HCT116 (cell line): ENCODE measurements at regions not wholly inside any gene's neighbourhood (a gene's known extent, or its start where the extent isn't known, plus 50 kb on each side); places are given as distances from the start of the nearest gene placed in this dataset.

Experiments
- ATAC-seq: fragments of 200-7000 bp; cut with Tn5 transposase; 2 replicates; pipeline ENCODE4 v1.9.1; 2020; ENCODE audit warnings: mild to moderate bottlenecking, moderate library complexity
- BruUV-seq: library from RNA; stranded (reverse); fragments of 400-500 nt; replicated peaks from 2 replicates; lab custom pipeline; 2021; lab: Mats Ljungman, UMichigan
- CTCF ChIA-PET: fragments of 300-600 bp; sonication (Branson Sonifier 250); formaldehyde crosslinking; loops from one replicate; lab custom pipeline; 2021; ENCODE audit warnings: antibody characterized with exemption; lab: Charles Lee
- POLR2A ChIA-PET: fragments of 300-600, 350-600 bp; sonication (Branson Sonifier 250); formaldehyde crosslinking; loops from one replicate; lab custom pipeline; 2021; ENCODE audit warnings: antibody characterized with exemption; lab: Charles Lee
- RAD21 ChIA-PET, 2 experiments: fragments of 300-600 bp; sonication (Branson Sonifier 250); formaldehyde crosslinking; loops; one replicate each; lab custom pipeline; 2023; ENCODE audit warnings: low total read pairs in 2 of 2; ENCODE audit not compliant: uncharacterized antibody in 2 of 2, unreplicated experiment in 2 of 2, low non-redundant PET in 1 of 2; lab: Charles Lee
- DNase-seq: peaks from one replicate; pipeline ENCODE4 v3.0.0-alpha.2; 2010; ENCODE audit warnings: low read depth, low spot score
- H2AFZ ChIP-seq: fragments of 200-600 bp; shearing (Covaris generic), sonication (generic); 2 replicates; pipeline ENCODE4 v1.6.1; 2017; ENCODE audit warnings: low read depth, mixed run types, mixed read lengths, antibody characterized with exemption, low read length; ENCODE audit not compliant: poor library complexity, severe bottlenecking
- H3K27ac ChIP-seq: 2 replicates; pipeline ENCODE4 v1.5.1; 2012; ENCODE audit warnings: low read depth, low read length
- H3K27me3 ChIP-seq: fragments of 200-600 bp; sonication (generic); 2 replicates; pipeline ENCODE4 v1.6.1; 2016; ENCODE audit warnings: mixed run types, low read length, mixed read lengths; ENCODE audit not compliant: insufficient read depth
- H3K36me3 ChIP-seq, 2 experiments: fragments of 200-500 bp in 1 of 2; fragments of 200-600 bp in 1 of 2; sonication (Bioruptor generic) in 1 of 2; sonication (generic) in 1 of 2; 2 replicates each; pipeline versions ENCODE4 v1.5.1 to v1.6.1; 2014 to 2016; ENCODE audit warnings: low read length in 2 of 2, inconsistent platforms in 1 of 2, mixed read lengths in 1 of 2, mixed run types in 1 of 2; ENCODE audit not compliant: insufficient read depth in 2 of 2, control insufficient read depth in 1 of 2
- H3K4me1 ChIP-seq, 2 experiments: fragments of 200-600 bp in 1 of 2; sonication (generic) in 1 of 2; 2 replicates each; pipeline versions ENCODE4 v1.5.1 to v1.6.1; 2012 to 2017; ENCODE audit warnings: low read length in 2 of 2, inconsistent platforms in 1 of 2, mild to moderate bottlenecking in 1 of 2, mixed read lengths in 1 of 2, mixed run types in 1 of 2, moderate library complexity in 1 of 2; ENCODE audit not compliant: insufficient read depth in 2 of 2, control insufficient read depth in 1 of 2
- H3K4me2 ChIP-seq: fragments of 200-600 bp; sonication (generic); 2 replicates; pipeline ENCODE4 v1.6.1; 2017; ENCODE audit warnings: mixed run types, low read length, mixed read lengths
- H3K4me3 ChIP-seq, 2 experiments: fragments of 200-600 bp in 1 of 2; sonication (generic) in 1 of 2; replicated peaks in 1 of 2; 2 replicates each; pipeline ENCODE4 v1.5.1; 2011 to 2016; ENCODE audit warnings: low read length in 2 of 2, control low read depth in 1 of 2, low read depth in 1 of 2, mild to moderate bottlenecking in 1 of 2, mixed read lengths in 1 of 2, mixed run types in 1 of 2
- H3K79me2 ChIP-seq: fragments of 200-600 bp; sonication (generic); 2 replicates; pipeline ENCODE4 v1.6.1; 2017; ENCODE audit warnings: mild to moderate bottlenecking, mixed run types, low read length, moderate library complexity, mixed read lengths; ENCODE audit not compliant: insufficient read depth
- H3K9ac ChIP-seq: fragments of 200-600 bp; sonication (generic); 2 replicates; pipeline ENCODE4 v1.6.1; 2016; ENCODE audit warnings: low read length, mixed read lengths
- H3K9me2 ChIP-seq: fragments of 200-600 bp; sonication (generic), shearing (Covaris generic); 2 replicates; pipeline ENCODE4 v1.6.1; 2017; ENCODE audit warnings: mixed run types, mild to moderate bottlenecking, moderate library complexity; ENCODE audit not compliant: insufficient read depth
- H3K9me3 ChIP-seq, 2 experiments: fragments of 200-500 bp in 1 of 2; fragments of 200-600 bp in 1 of 2; sonication (Bioruptor generic) in 1 of 2; sonication (generic) in 1 of 2; 2 replicates each; pipeline ENCODE4 v1.6.1; 2014 to 2017; ENCODE audit warnings: low read length in 2 of 2, mixed read lengths in 2 of 2, inconsistent platforms in 1 of 2, low read depth in 1 of 2, mild to moderate bottlenecking in 1 of 2, mixed run types in 1 of 2, moderate library complexity in 1 of 2; ENCODE audit not compliant: control insufficient read depth in 1 of 2, insufficient read depth in 1 of 2
- H4K20me1 ChIP-seq: fragments of 200-600 bp; sonication (generic), shearing (Covaris generic); 2 replicates; pipeline ENCODE4 v1.6.1; 2017; ENCODE audit warnings: mixed run types, mild to moderate bottlenecking, moderate library complexity; ENCODE audit not compliant: insufficient read depth
- EGR1 ChIP-seq: IDR thresholded peaks from 2 replicates; pipeline ENCODE4 v1.6.1; 2012; ENCODE audit warnings: low read depth
- FOSL1 ChIP-seq: IDR thresholded peaks from 2 replicates; pipeline ENCODE4 v1.6.1; 2012; ENCODE audit warnings: low read depth
- POLR2AphosphoS5 ChIP-seq: IDR thresholded peaks from 2 replicates; pipeline ENCODE4 v1.6.1; 2011; ENCODE audit warnings: mild to moderate bottlenecking, low read depth, low read length, moderate library complexity
- SIN3A ChIP-seq: IDR thresholded peaks from 2 replicates; pipeline ENCODE4 v1.6.1; 2012; ENCODE audit warnings: low read depth
- SRF ChIP-seq: IDR thresholded peaks from 2 replicates; pipeline ENCODE4 v1.6.1; 2012; ENCODE audit warnings: low read depth
- YY1 ChIP-seq: IDR thresholded peaks from 2 replicates; pipeline ENCODE4 v1.6.1; 2011; ENCODE audit warnings: low read length, low read depth, moderate library complexity, mild to moderate bottlenecking; ENCODE audit not compliant: insufficient replicate concordance; ENCODE audit errors: extremely low read depth
- ZFX ChIP-seq: fragments of 450-650 bp; IDR thresholded peaks from 2 replicates; pipeline ENCODE4 v1.6.1; 2017
- intact Hi-C: fragments of 100-400 bp; cut with micrococcal nuclease; formaldehyde crosslinking; loops from 2 replicates; pipeline ENCODE4 v1.10.0; 2022
- TF ChIP-seq, protein P1 (sequence below): IDR thresholded peaks from 2 replicates; pipeline ENCODE4 v1.6.1; 2012
- TF ChIP-seq, protein P2 (sequence below): IDR thresholded peaks from 2 replicates; pipeline ENCODE4 v1.6.1; 2011; ENCODE audit warnings: mild to moderate bottlenecking, low read length, moderate library complexity; ENCODE audit not compliant: insufficient replicate concordance; ENCODE audit errors: extremely low read depth

DNA sequence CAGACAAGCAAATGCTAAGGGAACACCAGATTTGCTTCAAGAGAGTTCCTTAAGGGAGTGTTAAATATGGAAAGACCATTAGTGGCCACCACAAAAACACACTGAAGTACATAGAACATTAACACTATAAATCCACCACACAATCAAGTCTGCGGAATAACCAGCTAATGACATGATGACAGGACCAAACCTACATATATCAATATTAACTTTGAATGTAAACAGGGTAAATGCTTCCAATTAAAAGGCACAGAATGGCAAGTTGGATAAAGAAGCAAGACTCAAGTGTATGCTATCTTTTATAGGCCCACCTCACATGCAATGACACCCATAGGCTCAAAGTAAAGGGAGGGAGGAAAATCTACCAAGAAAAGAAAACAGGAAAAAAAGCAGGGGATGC, 291.3 kb downstream of the COG6 start:
- Histone ChIP-seq H3K79me2 (no peaks in the 10 kb centered on the region), H3K27me3 (no peaks in the 10 kb centered on the region), H3K4me2 (no peak overlapping the region), H3K4me1 (0 out of 4 replicates have a peak, but pooled peaks cover 0 to 3% of the 10 kb centered on the region in 2 experiments), H2AFZ (no peak overlapping the region), H3K36me3 (no peaks in the 10 kb centered on the region), H3K27ac (no peak overlapping the region), H4K20me1 (no peaks in the 10 kb centered on the region), H3K4me3 (no peak overlapping the region), H3K9me3 (no peaks in the 10 kb centered on the region), H3K9ac (no peak overlapping the region), H3K9me2 (no peaks in the 10 kb centered on the region)
- ChIA-PET POLR2A (no interaction called here), RAD21 (no interaction called here), CTCF (no interaction called here)
- TF ChIP-seq EGR1 (no peak), SIN3A (no peak), SRF (no peak), POLR2AphosphoS5 (no peak), YY1 (no peak)
- TF ChIP-seq, protein P1, sequence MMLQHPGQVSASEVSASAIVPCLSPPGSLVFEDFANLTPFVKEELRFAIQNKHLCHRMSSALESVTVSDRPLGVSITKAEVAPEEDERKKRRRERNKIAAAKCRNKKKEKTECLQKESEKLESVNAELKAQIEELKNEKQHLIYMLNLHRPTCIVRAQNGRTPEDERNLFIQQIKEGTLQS: no peak
- DNase-seq (no peak), ATAC-seq (no peak)
- intact Hi-C loops: no loop called here
- no TSS peak for BruUV-seq

DNA sequence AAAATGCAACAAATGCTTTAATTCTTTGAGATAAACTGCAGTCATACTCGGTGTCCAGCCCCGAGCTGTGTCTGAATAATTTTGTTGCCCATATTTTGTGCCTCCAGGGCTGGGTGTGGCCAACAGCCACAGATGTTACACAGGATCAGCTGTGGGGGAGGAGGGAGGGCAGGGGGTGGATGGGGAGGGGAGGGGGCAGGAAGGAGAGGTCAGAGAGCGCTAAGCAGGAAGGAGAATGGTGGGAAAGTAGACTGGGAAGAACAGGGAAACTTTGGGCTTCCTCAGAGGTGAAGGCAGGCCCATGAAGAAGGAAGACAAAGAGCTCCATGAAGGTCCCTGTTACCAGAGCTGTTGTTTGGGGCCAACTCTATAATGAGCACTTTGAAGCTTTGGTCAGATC, 295.8 kb downstream of the COG6 start:
- intact Hi-C loops: no loop called here

More for the DNA sequence above, 295.8 kb downstream of the COG6 start:
- ChIA-PET POLR2A (no interaction called here), CTCF (interaction anchor here (1.5 kb wide), 1 partner anchor 9 kb away, joined by 5 read pairs; no protein-coding TSS in a partner anchor), RAD21 (no interaction called here)
- no peak overlapping the region for H3K9ac ChIP-seq
- H4K20me1 ChIP-seq: no peaks in the 10 kb centered on the region
- no peaks in the 10 kb centered on the region for H3K4me1 ChIP-seq
- 0 out of 2 replicates have a peak, but pooled peaks cover 3% of the 10 kb centered on the region for H3K27me3 ChIP-seq
- H3K36me3 ChIP-seq: no peaks in the 10 kb centered on the region
- no peak overlapping the region for H3K27ac ChIP-seq
- H3K4me2 ChIP-seq: no peak overlapping the region
- H3K9me3 ChIP-seq: no peaks in the 10 kb centered on the region
- ATAC-seq: no peak
- BruUV-seq: no TSS peak
- no peak overlapping the region for H3K4me3 ChIP-seq
- DNase-seq: no peak
- TF ChIP-seq ZFX (no peak), FOSL1 (no peak)
- TF ChIP-seq, protein P2, sequence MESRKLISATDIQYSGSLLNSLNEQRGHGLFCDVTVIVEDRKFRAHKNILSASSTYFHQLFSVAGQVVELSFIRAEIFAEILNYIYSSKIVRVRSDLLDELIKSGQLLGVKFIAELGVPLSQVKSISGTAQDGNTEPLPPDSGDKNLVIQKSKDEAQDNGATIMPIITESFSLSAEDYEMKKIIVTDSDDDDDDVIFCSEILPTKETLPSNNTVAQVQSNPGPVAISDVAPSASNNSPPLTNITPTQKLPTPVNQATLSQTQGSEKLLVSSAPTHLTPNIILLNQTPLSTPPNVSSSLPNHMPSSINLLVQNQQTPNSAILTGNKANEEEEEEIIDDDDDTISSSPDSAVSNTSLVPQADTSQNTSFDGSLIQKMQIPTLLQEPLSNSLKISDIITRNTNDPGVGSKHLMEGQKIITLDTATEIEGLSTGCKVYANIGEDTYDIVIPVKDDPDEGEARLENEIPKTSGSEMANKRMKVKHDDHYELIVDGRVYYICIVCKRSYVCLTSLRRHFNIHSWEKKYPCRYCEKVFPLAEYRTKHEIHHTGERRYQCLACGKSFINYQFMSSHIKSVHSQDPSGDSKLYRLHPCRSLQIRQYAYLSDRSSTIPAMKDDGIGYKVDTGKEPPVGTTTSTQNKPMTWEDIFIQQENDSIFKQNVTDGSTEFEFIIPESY: no peak
- TF ChIP-seq, protein P1: no peak
- H3K9me2 ChIP-seq: no peaks in the 10 kb centered on the region
- H2AFZ ChIP-seq: no peak overlapping the region
- no peaks in the 10 kb centered on the region for H3K79me2 ChIP-seq
